Stimulated activated CD4-positive, alpha-beta T cell treated with anti-CD3 and anti-CD28 coated beads, TNF-alpha, amount 100 ng/mL, for 24 hours (primary cell): ENCODE measurements at regions not wholly inside any gene's neighbourhood (a gene's known extent, or its start where the extent isn't known, plus 50 kb on each side); places are given as distances from the start of the nearest gene placed in this dataset.
"Not testable (repeated sequence)": the region's sequence is repeated elsewhere in the genome, so short reads cannot be mapped to it uniquely, and the experiment has no call there.

Source experiments
- DNase-seq, 3 experiments: peaks; one replicate each; pipeline ENCODE4 v3.0.0-alpha.2; 2020; ENCODE audit warnings: low read depth in 3 of 3

DNA sequence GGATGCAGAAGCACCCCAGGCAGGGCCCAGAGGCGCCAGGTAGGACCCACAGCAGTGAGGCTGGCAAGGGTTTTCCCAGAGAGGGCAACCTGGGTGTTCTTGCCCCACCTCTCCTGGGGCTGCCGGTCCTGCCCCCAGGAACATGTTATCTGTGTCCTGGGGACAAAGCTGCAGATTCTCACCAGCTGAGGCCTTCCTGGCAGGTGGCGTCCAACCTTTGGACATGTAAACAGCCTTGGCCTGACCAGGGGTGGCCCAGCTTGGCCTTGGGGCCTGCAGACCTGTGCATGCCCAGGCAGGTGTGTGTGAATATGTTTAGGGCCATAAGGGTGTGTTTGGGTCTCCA is 101.8 kb upstream of the LARP1 start:
- no peak for DNase-seq

DNA sequence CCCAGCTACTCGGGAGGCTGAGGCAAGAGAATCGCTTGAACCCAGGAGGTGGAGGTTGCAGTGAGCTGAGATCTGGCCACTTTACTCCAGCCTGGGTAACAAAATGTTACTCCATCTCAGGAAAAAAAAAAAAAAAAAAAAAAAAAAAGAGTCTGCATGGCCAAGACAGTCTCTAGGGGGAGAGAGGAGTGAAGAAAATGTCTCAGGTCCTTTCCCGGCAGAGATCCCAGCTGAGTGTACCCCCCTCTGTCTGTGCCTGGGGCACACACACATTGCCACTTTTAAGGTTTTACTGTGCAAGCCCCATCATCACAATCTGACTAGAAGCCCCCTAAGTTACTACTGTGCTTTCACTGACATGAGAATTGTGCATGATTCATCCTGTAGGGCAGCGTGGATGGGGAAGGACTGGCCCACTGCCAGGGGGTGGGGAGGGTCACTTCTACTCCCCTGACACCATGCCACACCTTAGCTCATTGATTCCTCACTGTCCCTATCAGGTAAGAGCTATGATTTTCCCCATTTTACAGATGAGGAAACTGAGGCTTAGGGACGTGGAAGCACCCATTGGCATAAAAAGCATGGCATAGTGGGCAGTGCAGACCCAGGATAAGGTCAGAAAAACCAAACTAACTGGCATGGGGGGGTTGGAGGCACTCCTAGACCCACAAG is 102.3 kb upstream of the LARP1 start:
- no peak for DNase-seq

- DNase-seq: not testable (repeated sequence)
These were observed 103.4 kb upstream of the LARP1 start for GRCh38 chr5:154651795-154652194.

- no peak for DNase-seq
These were observed 106.5 kb upstream of the LARP1 start for GRCh38 chr5:154648706-154649105.

GRCh38 chr5:154648229-154648628 is 106.9 kb upstream of the LARP1 start:
- DNase-seq: no peak

DNA sequence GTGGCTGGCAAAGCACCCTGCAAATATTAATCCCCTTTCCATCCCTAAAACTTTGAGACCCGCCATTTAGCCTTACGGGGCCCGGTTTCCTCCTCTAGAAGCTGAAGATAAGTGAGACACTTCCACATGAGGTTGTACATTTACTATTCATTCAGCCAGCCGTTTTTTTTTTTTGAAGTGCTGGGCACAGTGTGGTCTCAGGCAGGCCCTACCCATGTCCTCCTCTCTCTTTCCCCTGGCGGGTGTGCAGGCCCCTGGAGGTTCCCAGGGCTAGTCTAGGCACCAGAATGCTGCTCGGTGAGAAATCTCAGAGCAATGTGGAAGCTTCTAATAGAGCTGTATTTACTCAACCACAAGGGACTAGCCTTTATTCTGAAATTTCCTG is 107.4 kb upstream of the LARP1 start:
- DNase-seq: no peak

DNA sequence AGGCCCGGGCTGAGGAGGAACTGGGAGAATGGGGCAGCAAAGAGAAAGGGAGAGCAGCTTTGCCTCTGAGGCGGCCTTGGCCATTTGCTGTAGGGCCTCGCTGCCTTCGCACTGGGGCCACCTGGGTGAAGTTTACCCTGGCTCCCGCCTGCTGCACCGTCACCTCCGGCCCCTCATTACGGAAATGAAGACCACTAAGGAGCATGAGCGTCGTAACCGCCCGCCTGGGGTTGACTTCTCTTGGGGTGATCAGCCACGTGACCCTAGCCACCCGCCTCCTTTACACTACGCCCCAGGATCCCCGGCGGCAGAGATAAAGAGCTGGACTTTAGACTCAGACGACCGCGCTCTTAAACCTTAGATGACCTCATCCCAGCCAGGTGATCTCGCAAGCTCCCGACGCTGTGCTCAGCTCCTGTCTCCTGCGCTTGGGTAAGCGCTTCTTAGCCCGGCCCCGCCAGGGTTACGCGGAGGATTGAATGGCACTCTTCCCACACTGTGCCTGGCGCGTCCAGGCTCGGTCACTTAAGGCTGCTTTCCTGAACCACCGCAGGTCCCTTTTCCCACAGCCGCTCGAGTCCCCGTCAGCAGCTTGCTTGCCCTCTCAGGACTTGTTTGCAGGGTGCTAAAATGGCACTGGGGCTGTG is 107.9 kb upstream of the LARP1 start:
- peak in 1 of 3 experiments; percentile 5 for DNase-seq

DNA sequence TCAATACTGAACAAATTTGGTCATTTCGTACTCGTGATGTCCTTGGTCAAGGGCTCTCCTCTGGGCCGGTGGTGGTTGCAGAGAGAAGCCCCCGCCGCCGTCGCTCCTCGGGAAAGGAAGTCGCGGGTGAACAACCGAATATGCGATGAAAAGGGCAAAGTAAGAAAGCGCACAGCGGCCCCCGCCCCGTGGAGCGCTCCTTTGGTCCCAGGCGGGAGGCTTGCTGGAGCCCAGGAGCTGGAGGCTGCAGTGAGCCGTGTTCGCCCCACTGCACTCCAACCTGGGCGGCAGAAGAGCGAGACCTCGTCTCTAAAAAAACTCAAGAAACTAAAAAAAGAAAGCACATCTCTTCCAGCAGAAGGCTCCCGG is 108.4 kb upstream of the LARP1 start:
- no peak for DNase-seq

DNA sequence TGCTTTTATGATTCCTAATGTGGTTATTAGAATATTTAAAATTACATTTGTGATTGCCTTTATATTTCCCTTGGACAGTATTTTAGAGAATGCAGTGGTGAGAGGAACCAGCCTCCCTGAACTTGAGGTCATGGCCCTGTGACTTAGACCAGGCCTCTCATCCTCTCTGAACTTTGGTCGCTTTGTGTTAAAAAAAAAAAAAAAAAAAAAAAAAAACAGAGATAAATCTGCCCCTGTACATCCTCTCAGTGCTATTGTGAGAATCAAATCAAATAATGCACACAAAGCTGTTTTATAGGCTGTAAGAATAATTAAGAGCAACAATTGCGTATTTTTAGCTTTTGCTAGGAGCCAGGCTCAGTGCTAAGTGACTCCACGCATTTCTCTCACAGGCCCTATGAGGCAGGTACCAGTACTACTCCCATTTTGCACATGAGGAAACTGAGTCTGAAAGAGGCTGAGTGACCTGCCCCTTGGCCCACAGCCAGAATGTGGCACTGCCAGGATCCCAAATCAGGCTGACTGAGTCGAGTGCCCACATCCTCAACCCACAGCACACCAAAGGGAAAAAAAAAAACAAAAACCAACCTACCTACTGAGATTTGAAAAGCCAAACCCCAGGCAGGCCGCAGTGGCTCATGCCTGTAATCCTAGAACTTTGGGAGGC is 110.3 kb upstream of the LARP1 start:
- DNase-seq: no peak

- no peak for DNase-seq
These were observed 112.5 kb upstream of the LARP1 start for GRCh38 chr5:154642499-154643245.

DNA sequence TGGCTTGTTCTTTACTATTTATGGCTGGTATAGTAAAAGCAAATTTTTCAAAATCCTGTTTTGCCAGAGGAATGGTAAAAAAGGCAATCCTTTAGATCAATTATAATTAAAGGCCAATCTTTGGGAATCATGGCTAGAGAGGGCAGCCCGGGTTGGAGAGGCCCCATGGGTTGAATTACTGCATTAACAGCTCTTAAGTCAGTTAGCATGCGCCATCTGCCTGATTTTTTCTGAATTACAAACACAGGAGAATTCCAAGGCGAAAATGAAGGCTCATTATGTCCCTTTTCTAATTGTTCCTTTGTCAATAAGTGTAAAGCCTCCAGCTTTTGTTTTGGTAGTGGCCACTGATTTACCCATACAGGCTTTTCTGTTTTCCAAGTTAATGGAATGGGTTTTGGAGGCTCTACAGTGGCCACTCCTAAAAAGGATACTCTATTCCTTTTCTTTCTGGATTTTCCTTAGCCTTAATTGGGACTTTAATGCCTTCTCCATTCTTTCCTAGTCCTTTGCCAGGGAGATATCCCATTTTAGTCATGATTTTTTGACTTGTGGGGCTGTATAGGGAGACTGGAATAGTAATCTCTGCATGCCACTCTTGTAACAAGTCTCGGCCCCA is 114.9 kb upstream of the LARP1 start:
- DNase-seq: not testable (repeated sequence)

DNA sequence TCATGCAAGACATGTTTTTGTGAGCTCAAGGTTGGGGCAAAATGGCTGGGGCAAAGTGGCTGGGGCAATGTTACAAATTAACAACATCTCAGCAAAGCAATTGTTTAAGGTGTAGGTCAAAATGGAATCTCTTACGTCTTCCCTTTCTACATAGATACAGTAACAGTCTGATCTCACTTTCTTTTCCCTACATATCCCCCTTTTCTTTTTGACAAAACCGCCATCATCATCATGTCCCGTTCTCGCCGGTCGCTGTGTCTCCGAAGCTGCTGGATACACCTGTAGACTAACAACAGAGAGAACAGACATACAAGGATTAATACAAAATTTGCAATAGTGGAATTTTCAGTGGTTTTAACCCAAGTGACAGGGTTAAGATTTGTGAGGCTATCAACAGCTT is 118.4 kb upstream of the LARP1 start:
- not testable (repeated sequence) for DNase-seq

DNA sequence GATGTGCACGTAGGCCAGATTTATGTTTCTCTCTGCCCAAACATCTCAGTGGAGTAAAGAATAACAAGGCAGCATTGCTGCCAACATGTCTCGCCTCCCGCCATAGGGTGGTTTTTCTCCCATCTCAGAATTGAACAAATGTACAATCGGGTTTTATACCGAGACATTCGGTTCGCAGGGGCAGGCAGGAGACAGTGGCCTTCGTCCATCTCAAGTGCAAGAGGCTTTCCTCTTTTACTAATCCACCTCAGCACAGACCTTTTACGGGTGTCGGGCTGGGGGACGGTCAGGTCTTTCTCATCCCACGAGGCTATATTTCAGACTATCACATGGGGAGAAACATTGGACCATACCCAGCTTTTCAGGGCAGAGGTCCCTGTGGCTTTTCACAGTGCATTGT is 118.9 kb upstream of the LARP1 start:
- not testable (repeated sequence) for DNase-seq

DNA sequence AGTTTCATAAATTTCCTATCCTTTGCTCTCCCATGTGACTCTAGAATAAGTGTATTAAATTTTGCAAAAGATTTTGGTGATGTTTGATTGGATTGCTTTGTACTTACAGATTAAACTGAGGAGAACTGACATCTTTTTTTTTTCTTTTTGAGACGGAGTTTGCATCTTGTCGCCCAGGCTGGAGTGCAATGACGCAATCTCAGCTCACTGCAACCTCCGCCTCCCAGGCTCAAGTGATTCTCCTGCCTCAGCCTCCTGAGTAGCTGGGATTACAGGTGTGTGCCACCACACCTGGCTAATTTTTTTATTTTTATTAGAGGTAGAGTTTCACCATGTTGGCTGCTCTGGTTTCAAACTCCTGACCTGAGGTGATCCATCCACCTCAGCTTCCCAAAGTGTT is 121.4 kb upstream of the LARP1 start:
- DNase-seq: not testable (repeated sequence)

GRCh38 chr5:154631141-154631540 is 124.0 kb upstream of the LARP1 start:
- no peak for DNase-seq

GRCh38 chr5:154630410-154630809 is 124.8 kb upstream of the LARP1 start:
- DNase-seq: no peak

GRCh38 chr5:154628685-154629084 is 126.5 kb upstream of the LARP1 start:
- no peak for DNase-seq

GRCh38 chr5:154627698-154628678 is 127.2 kb upstream of the LARP1 start:
- DNase-seq: no peak

DNA sequence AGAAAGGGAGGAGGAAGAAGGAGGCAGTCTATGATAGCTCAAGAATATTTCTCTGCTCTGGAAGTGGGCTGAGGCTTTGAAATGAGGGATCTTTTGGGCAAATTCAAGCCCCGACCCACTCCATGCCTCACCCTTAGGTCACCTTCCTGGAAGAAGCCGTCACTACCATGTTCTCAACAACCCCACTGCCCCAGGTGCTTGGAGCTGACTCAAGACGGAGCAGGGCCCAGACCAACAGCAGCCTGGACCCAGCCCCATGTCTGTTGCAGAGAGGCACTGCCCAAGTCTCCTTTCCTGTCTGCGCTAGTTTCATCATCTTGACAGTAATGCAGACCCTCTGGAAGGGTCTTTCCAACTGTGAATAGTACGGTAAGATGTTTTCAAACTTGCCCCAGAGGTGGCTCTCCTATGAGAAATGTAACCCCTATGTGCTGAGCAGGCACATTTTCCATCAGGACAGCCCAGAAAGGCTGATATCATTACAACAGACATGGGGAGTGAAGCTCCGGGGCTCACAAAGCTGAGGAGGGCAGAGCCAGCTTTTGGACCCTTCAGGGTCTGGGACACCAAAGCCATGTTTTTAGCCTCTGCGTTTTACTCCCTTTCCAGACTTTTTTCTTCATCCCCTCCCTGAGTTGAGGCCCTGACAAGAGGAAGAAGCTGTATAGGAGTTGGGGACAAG is 128.2 kb upstream of the LARP1 start:
- no peak for DNase-seq

- no peak for DNase-seq
These were observed 130.1 kb upstream of the LARP1 start for GRCh38 chr5:154625031-154625430.
